ENCODE measurements at regions not wholly inside any gene's neighbourhood (a gene's known extent, or its start where the extent isn't known, plus 50 kb on each side); places are given as distances from the start of the nearest gene placed in this dataset.

DNA sequence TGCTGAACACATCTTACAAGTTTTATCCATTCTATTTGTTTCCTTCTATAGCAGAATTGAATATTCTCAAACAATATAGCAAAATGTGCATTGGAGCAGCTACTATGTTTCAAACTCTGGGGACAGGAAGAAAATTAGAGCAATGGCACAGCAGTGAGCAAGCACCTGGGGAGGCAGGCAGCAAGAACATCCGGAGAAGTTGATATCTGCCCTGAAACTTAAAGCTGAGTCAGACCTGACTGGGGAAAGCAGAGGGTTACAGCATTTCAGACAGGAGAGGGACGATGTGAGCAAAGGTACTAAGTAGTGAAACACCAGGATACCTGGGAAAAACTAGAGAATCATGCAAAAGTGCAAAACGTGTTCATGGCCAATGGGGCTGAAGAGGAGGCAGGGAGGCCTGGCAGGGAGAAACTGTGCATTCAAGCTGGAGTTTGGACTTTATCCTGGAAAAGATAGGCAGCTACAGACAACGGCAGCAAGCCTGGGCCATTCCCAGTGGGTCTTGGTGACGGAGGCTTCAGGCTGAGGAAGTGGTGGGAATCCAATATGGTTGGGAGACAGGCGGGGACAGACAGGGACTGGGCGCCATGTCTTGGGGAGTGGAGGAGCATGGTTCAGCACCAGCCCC lies 118.0 kb upstream of the CDKN3 start:
- DNase-seq (ENCODE audit: insufficient read length, low spot score) (no peak), FAIRE-seq (no peak)
- TF ChIP-seq, protein P1, sequence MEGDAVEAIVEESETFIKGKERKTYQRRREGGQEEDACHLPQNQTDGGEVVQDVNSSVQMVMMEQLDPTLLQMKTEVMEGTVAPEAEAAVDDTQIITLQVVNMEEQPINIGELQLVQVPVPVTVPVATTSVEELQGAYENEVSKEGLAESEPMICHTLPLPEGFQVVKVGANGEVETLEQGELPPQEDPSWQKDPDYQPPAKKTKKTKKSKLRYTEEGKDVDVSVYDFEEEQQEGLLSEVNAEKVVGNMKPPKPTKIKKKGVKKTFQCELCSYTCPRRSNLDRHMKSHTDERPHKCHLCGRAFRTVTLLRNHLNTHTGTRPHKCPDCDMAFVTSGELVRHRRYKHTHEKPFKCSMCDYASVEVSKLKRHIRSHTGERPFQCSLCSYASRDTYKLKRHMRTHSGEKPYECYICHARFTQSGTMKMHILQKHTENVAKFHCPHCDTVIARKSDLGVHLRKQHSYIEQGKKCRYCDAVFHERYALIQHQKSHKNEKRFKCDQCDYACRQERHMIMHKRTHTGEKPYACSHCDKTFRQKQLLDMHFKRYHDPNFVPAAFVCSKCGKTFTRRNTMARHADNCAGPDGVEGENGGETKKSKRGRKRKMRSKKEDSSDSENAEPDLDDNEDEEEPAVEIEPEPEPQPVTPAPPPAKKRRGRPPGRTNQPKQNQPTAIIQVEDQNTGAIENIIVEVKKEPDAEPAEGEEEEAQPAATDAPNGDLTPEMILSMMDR (IDR thresholded peaks at IDR 0.05; ENCODE audit: insufficient read depth, missing control alignments), result no peak

DNA sequence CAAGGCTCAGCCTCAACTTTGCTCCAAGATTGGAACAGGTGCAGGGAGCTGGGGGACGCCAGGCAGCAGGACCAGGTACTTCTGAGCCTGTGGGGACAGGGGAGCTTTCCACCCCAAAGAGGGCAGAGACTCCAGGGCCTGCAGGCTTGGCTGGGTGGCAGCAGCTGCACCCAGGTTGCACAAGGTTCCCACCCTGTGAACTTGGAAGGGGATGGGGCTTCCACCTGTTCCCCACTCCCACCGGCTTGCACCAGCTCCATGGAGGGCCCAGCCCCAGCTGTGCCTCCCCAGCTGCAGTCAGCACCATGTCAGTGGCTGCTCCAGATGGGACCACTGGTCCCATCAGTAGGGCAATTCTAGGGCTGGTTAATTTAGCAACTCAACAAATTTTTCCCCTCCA lies 114.0 kb upstream of the CDKN3 start:
- TF ChIP-seq, protein P1 (IDR thresholded peaks at IDR 0.05; ENCODE audit: insufficient read depth, missing control alignments), result no peak
- DNase-seq (ENCODE audit: insufficient read length, low spot score) (no peak), FAIRE-seq (no peak)

DNA sequence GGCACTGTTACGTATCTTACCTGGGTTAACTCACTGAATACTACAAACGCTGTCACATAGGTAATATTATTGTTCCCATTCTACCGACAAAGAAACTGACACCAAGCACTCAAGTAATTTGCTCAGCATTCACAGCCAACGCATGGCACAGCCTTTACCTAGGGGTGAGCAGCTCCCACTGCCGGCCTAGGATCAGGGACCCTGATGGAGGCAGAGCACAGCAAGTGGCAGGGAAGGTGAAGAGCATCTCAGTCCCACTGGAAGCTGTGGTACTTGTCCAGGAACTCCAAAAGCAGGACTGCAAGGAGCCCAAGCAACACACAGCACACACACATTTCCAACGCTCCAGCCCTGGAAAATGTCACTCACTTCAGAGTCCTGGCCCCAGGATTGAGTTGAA lies 111.8 kb upstream of the CDKN3 start:
- DNase-seq (ENCODE audit: insufficient read length, low spot score), result no peak
- TF ChIP-seq, protein P1 (IDR thresholded peaks at IDR 0.05; ENCODE audit: insufficient read depth, missing control alignments), result no peak
- no peak for FAIRE-seq

DNA sequence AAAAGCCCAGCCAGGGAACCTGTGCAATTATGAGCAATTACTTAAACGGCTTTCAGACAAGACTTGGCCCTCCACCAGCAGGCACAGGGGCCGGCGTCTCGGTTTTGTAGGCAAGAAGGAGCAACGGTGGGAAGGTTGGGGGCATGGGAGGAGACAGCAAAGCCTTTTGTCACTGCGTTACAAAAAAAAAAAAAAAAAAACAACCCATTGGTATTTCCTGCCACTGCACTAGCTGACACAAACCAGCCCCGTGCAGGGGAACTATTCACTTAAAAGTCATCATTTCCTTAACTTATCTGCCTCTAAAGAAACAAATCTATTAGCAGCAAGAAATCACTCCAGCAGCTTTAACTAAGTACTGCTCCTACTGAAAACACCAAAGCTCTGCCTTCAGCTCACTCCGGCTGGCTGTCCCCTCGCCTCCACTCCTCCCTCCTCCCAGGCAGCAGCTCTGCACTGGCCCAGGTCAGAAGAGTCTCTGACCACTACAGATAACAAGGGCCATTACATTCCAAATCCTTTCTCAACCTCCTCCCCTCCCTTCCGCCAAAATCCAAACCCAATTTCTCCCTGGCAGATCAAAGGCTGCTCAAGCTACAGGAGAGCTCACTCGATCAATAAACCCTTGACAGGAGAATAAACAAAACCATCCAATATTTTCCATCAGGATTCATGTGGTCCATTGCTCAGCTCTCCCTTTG lies 105.2 kb upstream of the CDKN3 start:
- FAIRE-seq, result no peak
- DNase-seq (ENCODE audit: insufficient read length, low spot score), result no peak
- TF ChIP-seq, protein P1 (IDR thresholded peaks at IDR 0.05; ENCODE audit: insufficient read depth, missing control alignments), result no peak

DNA sequence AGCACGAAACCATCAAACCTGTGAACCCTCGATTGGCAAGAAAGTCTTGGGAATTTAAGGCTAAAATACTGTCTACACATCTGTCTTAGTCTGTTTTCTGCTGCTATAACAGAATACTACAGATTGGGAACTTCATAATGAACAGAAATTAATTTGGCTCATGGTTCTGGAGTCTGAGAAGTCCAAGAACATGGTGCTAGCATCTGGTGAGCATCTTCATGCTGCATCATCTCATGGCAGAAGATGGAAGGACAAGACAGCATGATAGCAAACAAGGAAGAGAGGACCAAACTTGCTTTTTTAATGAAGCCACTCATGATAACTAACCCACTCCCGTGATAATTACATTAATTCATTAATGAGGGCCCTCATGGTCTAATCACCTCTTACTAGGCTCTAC lies 102.0 kb upstream of the CDKN3 start:
- DNase-seq (ENCODE audit: insufficient read length, low spot score) (no peak), FAIRE-seq (no peak)
- TF ChIP-seq, protein P1 (IDR thresholded peaks at IDR 0.05; ENCODE audit: insufficient read depth, missing control alignments), result no peak

DNA sequence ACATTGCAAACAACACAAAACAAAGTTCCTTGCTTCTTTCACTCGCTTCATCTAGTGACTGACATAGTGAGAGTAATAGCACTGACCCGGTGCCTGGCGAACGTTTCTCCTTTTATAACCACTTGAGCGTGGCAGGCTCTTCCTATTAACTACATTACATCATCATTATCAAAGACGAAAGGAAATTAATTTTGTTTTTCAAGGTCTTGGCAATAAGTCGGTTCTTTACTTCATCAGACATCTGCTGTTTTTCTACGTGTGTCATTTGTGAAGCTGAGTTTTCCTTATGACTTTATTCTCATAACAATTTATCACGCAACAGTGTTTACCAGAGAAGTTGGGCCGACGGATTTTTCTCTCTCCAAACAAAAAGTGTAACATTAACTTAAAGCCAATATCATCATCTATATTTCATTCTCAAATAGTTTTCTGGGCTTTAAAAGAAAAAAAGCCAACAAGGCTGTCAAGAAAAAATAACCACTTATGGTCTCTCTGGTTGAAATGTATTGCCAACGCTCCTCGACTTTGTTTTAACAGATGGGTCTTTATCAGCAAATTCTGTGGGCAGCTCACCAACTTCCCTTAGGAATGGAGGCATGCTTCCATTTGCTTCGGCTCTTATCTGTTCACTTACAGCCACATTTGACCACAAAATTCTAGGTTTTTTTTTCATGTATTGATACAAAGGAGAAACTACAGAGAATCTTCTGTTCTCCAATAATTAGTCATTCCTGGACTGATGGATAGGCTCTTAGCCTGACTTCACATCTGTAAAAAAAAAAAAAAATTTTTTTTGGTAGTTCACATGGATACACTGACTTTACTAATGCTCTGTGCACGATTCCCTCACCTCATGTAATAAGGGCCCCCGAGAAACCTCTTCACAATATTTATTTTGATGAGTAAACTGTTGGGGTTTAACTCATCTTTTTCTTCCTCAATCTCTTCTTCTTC lies 97.1 kb upstream of the CDKN3 start:
- TF ChIP-seq, protein P1 (IDR thresholded peaks at IDR 0.05; ENCODE audit: insufficient read depth, missing control alignments), result no peak
- DNase-seq (ENCODE audit: insufficient read length, low spot score) (no peak), FAIRE-seq (no peak)

Data from D721Med (cell line).